HPDE6-E6E7 (cell line): ENCODE measurements at regions not wholly inside any gene's neighbourhood (a gene's known extent, or its start where the extent isn't known, plus 50 kb on each side); places are given as distances from the start of the nearest gene placed in this dataset.
"Not testable (repeated sequence)": the region's sequence is repeated elsewhere in the genome, so short reads cannot be mapped to it uniquely, and the experiment has no call there.

ENCODE experiments used
- DNase-seq: peaks from one replicate; pipeline ENCODE4 v3.0.0; 2011; ENCODE audit warnings: missing footprints; ENCODE audit errors: extremely low spot score

DNA sequence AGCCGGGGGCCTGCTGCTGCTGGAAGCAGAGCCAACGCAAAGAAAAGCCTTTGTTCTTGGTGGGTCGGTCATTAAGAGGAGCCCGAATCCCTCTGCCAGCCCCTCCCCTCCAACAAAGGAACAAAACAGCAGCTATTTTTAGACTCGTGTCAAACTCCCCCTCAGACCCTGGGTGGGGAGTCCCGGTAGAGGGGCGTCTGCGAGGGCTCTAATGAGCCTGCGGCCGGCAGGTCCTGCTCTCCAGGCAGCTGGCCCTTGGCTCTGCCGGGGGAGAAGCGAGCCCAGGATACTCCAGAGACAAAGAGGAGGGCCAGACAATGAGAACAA, 114.0 kb downstream of the LHX2 start:
- no peak for DNase-seq

GRCh38 chr9:124126648-124127646, 115.4 kb downstream of the LHX2 start:
- peak; percentile 64 for DNase-seq

GRCh38 chr9:124128568-124129166, 117.1 kb downstream of the LHX2 start:
- DNase-seq, result no peak

- DNase-seq, result no peak
Measured at GRCh38 chr9:124130277-124131075, 118.9 kb downstream of the LHX2 start.

DNA sequence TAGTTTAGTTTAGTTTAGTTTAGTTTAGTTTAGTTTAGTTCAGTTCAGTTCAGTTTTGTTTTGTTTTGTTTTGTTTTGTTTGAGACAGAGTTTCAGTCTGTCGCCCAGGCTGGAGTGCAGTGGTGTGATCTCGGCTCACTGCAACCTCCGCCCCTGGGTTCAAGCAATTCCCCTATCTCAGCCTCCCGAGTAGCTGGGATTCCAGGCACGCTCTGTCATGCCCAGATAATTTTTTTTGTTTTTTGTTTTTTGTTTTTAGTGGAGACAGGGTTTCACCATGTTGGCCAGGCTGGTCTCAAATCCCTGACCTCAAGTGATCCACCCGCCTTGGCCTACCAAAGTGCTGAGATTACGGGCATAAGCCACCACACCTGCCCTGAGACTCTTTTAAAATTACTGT, 120.0 kb downstream of the LHX2 start:
- DNase-seq, result not testable (repeated sequence)

DNA sequence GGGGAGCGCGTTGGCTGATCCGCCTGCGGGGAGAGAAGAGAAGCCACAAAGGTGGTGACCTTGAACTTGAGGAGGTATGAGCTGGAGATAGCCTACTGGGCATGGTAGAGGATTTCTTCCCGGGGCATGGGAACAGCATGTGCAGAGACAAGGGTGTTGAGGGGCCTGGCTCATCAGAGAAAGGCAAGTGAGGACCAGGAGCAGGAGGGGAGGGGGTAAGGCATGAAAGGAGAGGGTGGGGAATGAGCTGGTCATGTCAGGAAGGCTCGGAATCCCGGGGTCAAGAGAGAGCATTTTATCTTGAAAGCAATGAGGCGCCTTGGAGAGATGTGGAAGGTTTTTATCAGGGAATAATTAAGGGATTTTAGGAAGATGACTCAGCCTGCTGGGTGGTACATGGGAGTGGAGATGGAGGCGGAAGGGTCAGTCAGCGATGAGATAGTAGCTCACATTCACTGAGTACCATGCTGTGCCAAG, 121.1 kb downstream of the LHX2 start:
- DNase-seq, result no peak

- no peak for DNase-seq
Measured at GRCh38 chr9:124133727-124134126, 122.2 kb downstream of the LHX2 start.

GRCh38 chr9:124134526-124134925, 123.0 kb downstream of the LHX2 start:
- DNase-seq, result no peak

DNA sequence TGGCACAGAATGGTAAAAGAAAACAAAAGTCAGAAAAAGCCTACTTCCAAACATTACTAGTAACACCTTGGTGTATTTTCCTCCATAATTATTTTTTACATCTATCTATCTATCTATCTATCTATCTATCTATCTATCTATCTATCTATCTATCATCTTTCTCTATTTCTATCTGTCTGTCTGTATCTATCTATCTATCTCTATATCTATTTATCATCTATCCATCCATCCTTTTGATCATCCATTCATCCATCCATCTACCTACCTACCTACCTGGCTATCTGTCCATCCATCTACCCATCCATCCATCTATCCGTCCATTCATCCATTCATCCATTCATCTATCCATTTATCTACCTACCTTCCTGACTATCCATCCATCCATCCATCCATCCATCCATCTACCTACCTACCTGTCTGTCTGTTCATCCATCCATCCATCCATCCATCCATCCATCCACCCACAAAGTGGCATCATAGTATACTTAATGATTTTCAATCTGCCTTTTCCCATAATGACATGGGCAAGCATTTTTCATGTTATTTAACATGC, 121.9 kb upstream of the NEK6 start:
- no peak for DNase-seq

DNA sequence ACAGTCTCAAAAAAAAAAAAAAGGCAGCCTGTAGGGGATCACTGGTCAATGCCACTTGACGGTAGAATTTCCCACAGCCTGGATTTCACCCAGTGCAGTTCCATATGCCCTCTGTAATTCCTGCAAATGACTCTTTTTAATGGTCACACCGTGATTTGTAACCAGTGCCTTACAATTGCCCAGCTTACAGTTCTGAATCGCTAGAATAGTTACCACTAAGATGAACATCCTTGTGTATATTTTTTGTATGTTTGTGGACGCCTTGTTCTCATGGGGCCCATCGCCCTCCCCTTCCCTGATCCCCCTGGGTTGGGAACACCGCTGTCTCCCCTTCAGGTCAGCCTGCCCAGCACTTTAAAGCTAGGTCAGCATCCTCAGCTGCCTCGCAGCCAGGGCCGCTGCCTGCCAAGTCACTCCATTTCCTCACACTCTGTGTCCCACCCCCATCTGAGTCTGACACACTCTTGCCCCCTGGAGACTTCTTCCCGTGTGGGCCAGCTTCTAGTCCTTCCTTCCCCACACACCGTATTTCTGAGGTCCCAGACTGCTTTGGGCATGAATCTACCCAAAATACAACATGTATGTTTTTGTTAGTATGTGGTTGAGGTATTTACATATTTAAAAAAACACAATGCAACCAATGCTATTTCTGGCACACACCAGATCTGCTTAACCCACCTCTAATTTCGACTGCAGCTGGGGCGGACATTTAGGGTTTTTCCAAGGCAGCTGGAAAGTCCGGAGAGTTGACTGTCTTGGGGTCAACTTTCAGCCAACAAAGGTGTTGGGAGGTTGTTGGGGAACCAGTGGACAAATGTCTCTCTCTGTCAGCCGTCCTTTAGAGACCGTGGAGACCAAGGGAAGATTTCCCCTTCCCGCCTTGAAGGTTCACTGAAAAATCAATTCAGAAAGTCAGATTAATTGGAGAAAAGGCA, 120.5 kb upstream of the NEK6 start:
- DNase-seq, result no peak

DNA sequence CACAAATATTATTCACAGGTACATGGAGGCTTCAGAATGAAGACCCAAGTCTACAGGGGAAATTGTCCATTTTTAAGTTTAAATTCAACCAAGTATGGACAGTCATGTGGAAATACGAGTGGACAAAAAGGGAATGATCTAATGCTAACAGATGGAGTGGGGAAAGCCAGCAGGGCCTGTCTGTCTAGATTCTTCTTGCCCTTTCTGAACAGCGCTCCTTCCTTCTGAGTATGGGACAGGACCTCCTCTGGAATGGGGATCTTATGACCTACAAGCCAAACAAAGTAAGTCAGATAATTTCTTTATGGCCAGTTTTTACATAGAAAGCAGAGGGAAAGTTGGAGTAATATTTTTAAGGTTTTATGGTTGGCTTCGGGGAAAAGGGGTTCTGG, 119.8 kb upstream of the NEK6 start:
- DNase-seq, result no peak

DNA sequence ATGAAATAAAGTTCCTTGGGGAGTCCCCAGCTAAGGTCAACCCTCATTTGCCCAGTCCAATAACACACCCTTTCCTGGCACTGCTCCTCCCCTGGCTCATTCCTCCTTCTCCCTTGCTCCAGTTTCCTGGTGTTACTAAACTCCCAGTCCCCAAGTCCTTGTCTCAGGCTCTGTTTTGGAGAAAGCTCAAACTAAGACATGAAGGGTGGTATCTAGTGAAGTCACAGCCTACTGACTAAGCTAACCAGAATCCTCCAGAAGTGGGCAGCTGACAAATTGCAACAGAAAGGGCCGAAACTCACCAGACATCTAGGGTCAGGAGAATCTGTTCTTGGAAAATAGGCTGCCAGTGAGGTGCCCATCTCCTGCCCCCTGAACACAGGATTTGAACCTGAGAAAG, 118.7 kb upstream of the NEK6 start:
- no peak for DNase-seq

DNA sequence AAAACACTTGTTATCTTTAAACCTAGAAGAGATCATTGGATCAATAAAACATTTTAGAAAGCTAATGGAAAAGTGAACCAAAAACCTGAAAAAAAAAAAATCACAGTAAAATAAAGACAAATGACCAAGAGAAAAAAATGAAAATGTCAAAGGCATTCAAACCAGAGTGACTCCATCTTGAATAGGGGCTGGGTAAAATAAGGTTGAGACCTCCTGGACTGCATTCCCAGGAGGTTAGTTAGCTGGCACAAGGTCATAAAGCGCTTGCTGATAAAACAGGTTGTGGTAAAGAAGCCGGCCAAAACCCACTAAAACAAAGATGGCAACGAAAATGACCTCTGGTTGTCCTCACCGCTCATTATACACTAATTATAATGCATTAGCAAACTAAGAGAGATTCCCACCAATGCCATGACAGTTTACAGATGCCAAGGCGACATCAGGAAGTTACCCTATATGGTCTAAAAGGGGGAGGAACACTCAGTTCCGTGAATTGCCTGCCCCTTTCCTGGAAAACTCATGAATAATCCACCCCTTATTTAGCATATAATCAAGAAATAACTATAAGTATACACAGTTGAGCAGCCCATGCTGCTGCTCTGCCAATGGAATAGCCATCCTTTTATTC, 116.7 kb upstream of the NEK6 start:
- no peak for DNase-seq

GRCh38 chr9:124144561-124145123, 113.1 kb upstream of the NEK6 start:
- DNase-seq, result not testable (repeated sequence)

GRCh38 chr9:124146031-124146561, 111.7 kb upstream of the NEK6 start:
- no peak for DNase-seq

DNA sequence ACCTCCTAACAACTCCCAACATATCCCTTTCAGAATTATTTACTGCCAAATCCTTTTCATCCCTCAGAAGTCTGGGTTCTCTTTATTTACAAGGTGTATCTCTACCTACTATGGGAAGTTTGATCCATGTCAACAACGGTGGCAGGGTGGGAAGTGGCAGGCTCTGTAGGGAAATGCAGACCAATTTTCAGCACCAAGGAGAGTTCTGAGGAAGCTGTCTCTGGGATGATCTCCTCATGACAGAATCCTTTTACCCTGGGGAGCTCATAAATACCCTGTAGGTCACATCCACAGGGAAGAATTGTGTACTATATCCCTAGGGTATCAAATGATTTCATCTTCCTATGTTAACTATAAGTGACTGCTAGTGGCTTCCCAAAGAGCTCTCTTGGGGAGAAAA, 107.8 kb upstream of the NEK6 start:
- no peak for DNase-seq

- DNase-seq, result no peak
Measured at GRCh38 chr9:124163760-124164255, 93.9 kb upstream of the NEK6 start.

- DNase-seq, result no peak
Measured at GRCh38 chr9:124164811-124165210, 92.9 kb upstream of the NEK6 start.

- DNase-seq, result no peak
Measured at GRCh38 chr9:124174433-124174832, 83.3 kb upstream of the NEK6 start.

GRCh38 chr9:124177522-124177921, 80.2 kb upstream of the NEK6 start:
- DNase-seq, result not testable (repeated sequence)
